ENCODE measurements at regions not wholly inside any gene's neighbourhood (a gene's known extent, or its start where the extent isn't known, plus 50 kb on each side); places are given as distances from the start of the nearest gene placed in this dataset.

GRCh38 chr14:22007784-22008412, 334.3 kb upstream of the OR4E1 start:
- TF ChIP-seq CTCF (IDR thresholded peaks at IDR 0.05; ENCODE audit: extremely low read depth, insufficient read depth, missing control alignments), result no peak
- no peak for DNase-seq (ENCODE audit: low spot score)
- in situ Hi-C loops (cut with MboI; ENCODE audit: low pct_unique_long_range_greater_than_20kb, low sequenced_read_pairs, unreplicated experiment), result no loop called here

GRCh38 chr14:22007363-22007762, 333.7 kb upstream of the OR4E1 start:
- TF ChIP-seq CTCF (IDR thresholded peaks at IDR 0.05; ENCODE audit: extremely low read depth, insufficient read depth, missing control alignments), result no peak
- in situ Hi-C loops (cut with MboI; ENCODE audit: low pct_unique_long_range_greater_than_20kb, low sequenced_read_pairs, unreplicated experiment), result no loop called here
- DNase-seq (ENCODE audit: low spot score), result no peak

- no peak for DNase-seq (ENCODE audit: low spot score)
- no peak for TF ChIP-seq CTCF (IDR thresholded peaks at IDR 0.05; ENCODE audit: extremely low read depth, insufficient read depth, missing control alignments)
- in situ Hi-C loops (cut with MboI; ENCODE audit: low pct_unique_long_range_greater_than_20kb, low sequenced_read_pairs, unreplicated experiment), result no loop called here
Observed at GRCh38 chr14:22003461-22003860, 329.8 kb upstream of the OR4E1 start.

- no peak for DNase-seq (ENCODE audit: low spot score)
- in situ Hi-C loops (cut with MboI; ENCODE audit: low pct_unique_long_range_greater_than_20kb, low sequenced_read_pairs, unreplicated experiment), result no loop called here
- peak; percentile 41 for TF ChIP-seq CTCF (IDR thresholded peaks at IDR 0.05; ENCODE audit: extremely low read depth, insufficient read depth, missing control alignments)
Observed at GRCh38 chr14:22002860-22003284, 329.3 kb upstream of the OR4E1 start.

- no peak for TF ChIP-seq CTCF (IDR thresholded peaks at IDR 0.05; ENCODE audit: extremely low read depth, insufficient read depth, missing control alignments)
- in situ Hi-C loops (cut with MboI; ENCODE audit: low pct_unique_long_range_greater_than_20kb, low sequenced_read_pairs, unreplicated experiment), result no loop called here
- no peak for DNase-seq (ENCODE audit: low spot score)
Observed at GRCh38 chr14:21999402-21999801, 325.8 kb upstream of the OR4E1 start.

GRCh38 chr14:21997300-21997699, 323.7 kb upstream of the OR4E1 start:
- in situ Hi-C loops (cut with MboI; ENCODE audit: low pct_unique_long_range_greater_than_20kb, low sequenced_read_pairs, unreplicated experiment), result no loop called here
- no peak for TF ChIP-seq CTCF (IDR thresholded peaks at IDR 0.05; ENCODE audit: extremely low read depth, insufficient read depth, missing control alignments)
- no peak for DNase-seq (ENCODE audit: low spot score)

Measured in GM13977 (cell line).